BE2C (cell line): ENCODE measurements at regions not wholly inside any gene's neighbourhood (a gene's known extent, or its start where the extent isn't known, plus 50 kb on each side); places are given as distances from the start of the nearest gene placed in this dataset.
A peak's percentile ranks its signal among the peaks of the same experiment; 100 is the strongest.

Experiments used
- DNase-seq: peaks from one replicate; pipeline ENCODE4 v3.0.0-alpha.2; 2020
- H3K27me3 ChIP-seq: fragments of 250-450 bp; sonication (Bioruptor Pico); 2 replicates; pipeline ENCODE4 v1.5.1; 2020; ENCODE audit warnings: mild to moderate bottlenecking
- H3K36me3 ChIP-seq: fragments of 250-450 bp; sonication (Bioruptor Pico); 2 replicates; pipeline ENCODE4 v1.5.1; 2020; ENCODE audit warnings: mild to moderate bottlenecking
- H3K4me1 ChIP-seq: fragments of 250-450 bp; sonication (Bioruptor Pico); 2 replicates; pipeline ENCODE4 v1.5.1; 2020
- H3K4me3 ChIP-seq: 2 replicates; pipeline ENCODE4 v1.5.1; 2011; ENCODE audit warnings: low read depth, low read length
- H3K9me3 ChIP-seq: fragments of 250-450 bp; sonication (Bioruptor Pico); 2 replicates; pipeline ENCODE4 v1.5.1; 2020
- TF ChIP-seq, protein P1 (sequence below): IDR thresholded peaks from 2 replicates; pipeline ENCODE4 v1.5.1; 2012; ENCODE audit warnings: mild to moderate bottlenecking, low read depth, low read length

DNA sequence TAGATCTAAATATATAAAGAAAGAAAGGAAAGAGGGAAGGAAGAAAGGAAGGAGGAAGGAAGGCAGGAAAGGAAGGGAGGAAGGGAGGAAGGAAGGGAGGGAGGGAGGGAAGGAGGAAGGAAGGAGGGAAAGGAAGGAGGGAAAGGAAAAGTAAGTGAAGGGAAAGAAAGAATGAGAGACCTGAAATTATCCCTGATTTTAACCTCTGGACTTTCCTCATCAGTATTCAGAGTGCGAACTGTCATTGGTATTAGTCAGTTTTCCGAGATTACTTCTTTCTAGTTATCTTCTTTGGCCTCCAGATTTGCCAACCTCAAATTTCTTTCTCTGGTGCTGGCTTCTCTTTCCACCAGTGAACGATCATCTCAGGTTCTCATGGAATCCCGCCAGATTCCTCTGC is 215.5 kb upstream of the FN1 start:
- DNase-seq, result no peak
- no peaks in the 10 kb centered on the region for H3K4me1 ChIP-seq
- TF ChIP-seq, protein P1, sequence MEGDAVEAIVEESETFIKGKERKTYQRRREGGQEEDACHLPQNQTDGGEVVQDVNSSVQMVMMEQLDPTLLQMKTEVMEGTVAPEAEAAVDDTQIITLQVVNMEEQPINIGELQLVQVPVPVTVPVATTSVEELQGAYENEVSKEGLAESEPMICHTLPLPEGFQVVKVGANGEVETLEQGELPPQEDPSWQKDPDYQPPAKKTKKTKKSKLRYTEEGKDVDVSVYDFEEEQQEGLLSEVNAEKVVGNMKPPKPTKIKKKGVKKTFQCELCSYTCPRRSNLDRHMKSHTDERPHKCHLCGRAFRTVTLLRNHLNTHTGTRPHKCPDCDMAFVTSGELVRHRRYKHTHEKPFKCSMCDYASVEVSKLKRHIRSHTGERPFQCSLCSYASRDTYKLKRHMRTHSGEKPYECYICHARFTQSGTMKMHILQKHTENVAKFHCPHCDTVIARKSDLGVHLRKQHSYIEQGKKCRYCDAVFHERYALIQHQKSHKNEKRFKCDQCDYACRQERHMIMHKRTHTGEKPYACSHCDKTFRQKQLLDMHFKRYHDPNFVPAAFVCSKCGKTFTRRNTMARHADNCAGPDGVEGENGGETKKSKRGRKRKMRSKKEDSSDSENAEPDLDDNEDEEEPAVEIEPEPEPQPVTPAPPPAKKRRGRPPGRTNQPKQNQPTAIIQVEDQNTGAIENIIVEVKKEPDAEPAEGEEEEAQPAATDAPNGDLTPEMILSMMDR, result no peak
- H3K4me3 ChIP-seq, result no peak overlapping the region
- H3K36me3 ChIP-seq, result no peaks in the 10 kb centered on the region
- no peaks in the 10 kb centered on the region for H3K9me3 ChIP-seq
- no peaks in the 10 kb centered on the region for H3K27me3 ChIP-seq

DNA sequence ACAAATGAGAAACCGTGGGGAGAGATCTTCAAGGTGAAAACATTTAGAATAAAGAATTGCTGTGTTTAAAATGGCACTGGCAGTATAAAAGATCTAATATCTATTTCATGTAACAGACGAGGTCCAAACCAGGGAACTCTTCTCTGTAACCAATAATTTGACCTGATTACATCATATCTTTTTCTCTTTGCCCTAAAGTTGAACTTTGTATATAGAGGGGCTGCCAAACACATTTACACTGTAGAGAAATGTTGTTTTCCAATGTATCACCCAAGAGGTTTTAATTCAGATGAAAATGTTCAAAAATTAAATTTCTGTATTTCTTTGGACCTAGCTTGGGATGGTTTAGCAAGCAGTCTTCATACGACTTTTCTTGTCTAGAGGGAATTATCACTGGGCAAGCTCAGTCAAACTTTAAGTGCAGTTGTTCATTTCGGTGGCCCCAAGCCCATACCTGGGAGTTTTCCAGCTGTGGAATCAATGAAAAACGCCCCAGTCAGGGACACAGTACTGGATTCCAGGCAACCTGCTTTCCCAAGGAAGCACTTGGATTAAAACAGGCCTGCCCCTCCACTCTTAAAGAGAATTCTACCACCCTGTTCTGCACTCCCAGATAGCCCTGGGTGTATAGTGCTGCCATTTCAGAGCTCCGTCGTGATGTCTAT is 208.5 kb upstream of the FN1 start:
- TF ChIP-seq, protein P1, result no peak
- Histone ChIP-seq H3K4me1 (no peaks in the 10 kb centered on the region), H3K36me3 (no peaks in the 10 kb centered on the region)

DNA sequence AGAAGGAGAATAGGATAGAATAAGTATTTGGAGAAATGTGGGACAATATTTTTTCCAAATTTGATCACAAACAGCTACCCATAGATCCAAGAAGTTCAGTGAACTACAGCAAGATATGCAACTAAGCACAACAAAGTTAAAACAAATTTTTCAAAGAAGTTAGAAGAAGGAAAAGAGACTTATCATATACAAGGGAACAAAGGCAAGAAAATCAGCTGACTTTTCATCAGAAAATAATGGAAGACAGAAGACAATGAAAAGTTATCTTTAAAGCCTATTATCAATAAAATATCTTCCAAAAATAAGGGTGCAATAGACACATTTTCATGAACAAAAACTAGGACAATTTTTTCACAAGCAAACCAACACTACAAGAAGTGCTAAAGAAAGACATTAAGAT is 202.8 kb upstream of the FN1 start:
- TF ChIP-seq, protein P1, result no peak

More for the DNA sequence above, 208.5 kb upstream of the FN1 start:
- H3K27me3 ChIP-seq, result no peaks in the 10 kb centered on the region
- H3K9me3 ChIP-seq, result no peaks in the 10 kb centered on the region
- H3K4me3 ChIP-seq, result no peak overlapping the region
- no peak for DNase-seq

DNA sequence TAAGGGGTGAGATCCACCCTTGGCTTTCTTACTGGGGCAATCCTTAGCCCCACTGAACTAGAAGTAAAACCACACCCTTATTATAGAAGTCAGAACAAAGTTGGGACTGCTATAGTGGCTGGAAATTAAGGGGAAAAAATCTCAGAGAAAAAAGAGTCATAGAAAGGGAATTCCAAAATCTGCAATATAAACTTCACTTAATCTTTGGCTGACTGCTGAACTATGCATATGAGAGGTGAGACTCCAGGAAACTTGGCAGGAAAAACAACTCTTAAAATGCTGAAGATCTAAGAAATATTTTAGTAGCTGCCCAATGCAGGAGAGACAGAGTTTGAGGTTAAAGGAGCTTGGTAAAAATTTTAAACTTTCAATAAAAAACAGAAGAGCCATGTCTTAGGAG is 201.8 kb upstream of the FN1 start:
- Histone ChIP-seq H3K4me1 (no peaks in the 10 kb centered on the region), H3K4me3 (no peak overlapping the region), H3K9me3 (no peaks in the 10 kb centered on the region), H3K27me3 (no peaks in the 10 kb centered on the region), H3K36me3 (no peaks in the 10 kb centered on the region)
- TF ChIP-seq, protein P1, result no peak
- no peak for DNase-seq

More for the DNA sequence above, 202.8 kb upstream of the FN1 start:
- no peak for DNase-seq
- Histone ChIP-seq H3K9me3 (no peaks in the 10 kb centered on the region), H3K27me3 (no peaks in the 10 kb centered on the region), H3K4me1 (no peaks in the 10 kb centered on the region), H3K36me3 (no peaks in the 10 kb centered on the region), H3K4me3 (no peak overlapping the region)

DNA sequence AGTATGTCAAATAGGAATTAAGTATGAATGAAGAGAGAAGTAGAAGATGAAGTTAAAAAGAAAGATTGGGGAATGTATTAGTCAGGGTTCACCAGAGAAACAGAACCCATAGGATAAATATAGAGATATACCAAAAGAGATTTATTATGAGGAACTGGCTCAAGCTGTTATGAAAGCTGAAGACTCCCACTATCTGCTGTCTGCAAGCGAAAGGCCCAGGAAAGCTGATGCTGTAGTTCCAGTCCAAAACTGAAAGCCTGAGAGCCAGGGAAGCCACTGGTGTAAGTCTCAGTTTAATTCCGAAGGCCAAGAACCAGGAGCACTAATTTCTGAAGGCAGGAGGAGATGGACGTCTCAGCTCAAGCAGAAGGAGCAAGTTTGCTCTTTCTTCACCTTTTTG is 200.9 kb upstream of the FN1 start:
- DNase-seq, result no peak
- Histone ChIP-seq H3K4me1 (no peaks in the 10 kb centered on the region), H3K4me3 (no peak overlapping the region), H3K27me3 (no peaks in the 10 kb centered on the region), H3K9me3 (no peaks in the 10 kb centered on the region), H3K36me3 (no peaks in the 10 kb centered on the region)
- TF ChIP-seq, protein P1, result no peak

DNA sequence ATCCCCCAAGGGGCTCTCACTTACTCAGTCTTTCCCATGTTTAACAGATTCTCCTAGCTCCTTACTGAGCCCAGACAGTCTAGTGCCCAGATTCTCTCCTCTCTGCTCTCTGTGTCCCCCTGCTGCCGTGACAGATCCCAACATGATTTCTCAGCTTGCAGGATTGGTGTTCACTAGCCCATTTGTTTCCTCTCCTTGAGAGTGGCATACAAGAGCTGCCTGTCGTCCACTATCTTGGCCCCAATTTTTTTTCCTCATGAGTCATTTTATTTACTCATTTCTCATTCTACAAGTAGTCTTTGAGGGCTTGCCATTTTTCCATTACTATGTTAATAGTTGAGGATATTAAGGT is 199.9 kb upstream of the FN1 start:
- DNase-seq, result no peak
- TF ChIP-seq, protein P1, result peak; percentile 8; the same call in 1 of the 2 replicates
- Histone ChIP-seq H3K36me3 (no peaks in the 10 kb centered on the region), H3K4me3 (no peak overlapping the region), H3K4me1 (no peaks in the 10 kb centered on the region), H3K27me3 (no peaks in the 10 kb centered on the region), H3K9me3 (no peaks in the 10 kb centered on the region)
